Nucleus accumbens (tissue), 56 donors: ENCODE measurements at regions not wholly inside any gene's neighbourhood (a gene's known extent, or its start where the extent isn't known, plus 50 kb on each side); places are given as distances from the start of the nearest gene placed in this dataset.
"Not testable (repeated sequence)": the region's sequence is repeated elsewhere in the genome, so short reads cannot be mapped to it uniquely, and the experiment has no call there.

Source experiments
- DNase-seq, 56 donors: peaks; one replicate each; lab custom pipeline; 2025; lab: John Stamatoyannopoulos, UW

GRCh38 chr2:126269911-126270310, 386.0 kb upstream of the GYPC start:
- no peak for DNase-seq

GRCh38 chr2:126270587-126270986, 385.4 kb upstream of the GYPC start:
- no peak for DNase-seq

DNA sequence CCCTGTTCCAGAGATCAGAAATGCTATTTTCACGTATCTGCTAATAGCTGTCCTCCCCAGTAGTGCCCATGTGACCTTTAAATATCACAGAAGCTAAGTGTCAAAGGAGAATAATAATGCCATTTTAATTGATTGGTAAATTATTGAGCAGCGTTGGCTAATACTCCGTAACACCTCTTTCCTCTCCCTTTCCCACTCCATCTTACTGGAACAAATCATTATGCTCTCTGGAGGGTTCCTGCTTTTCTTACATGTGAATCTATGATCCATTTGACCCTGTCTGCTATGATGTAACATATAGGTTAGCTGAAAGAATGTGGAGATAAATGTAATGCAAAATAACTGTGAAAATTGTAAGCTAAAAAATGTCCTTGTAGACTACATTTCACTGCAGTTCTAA, 383.6 kb upstream of the GYPC start:
- DNase-seq = no peak

- DNase-seq = no peak
Measured at GRCh38 chr2:126275098-126275497, 380.9 kb upstream of the GYPC start.

- DNase-seq = not testable (repeated sequence)
Measured at GRCh38 chr2:126276268-126276667, 379.7 kb upstream of the GYPC start.

GRCh38 chr2:126288362-126288761, 367.6 kb upstream of the GYPC start:
- no peak for DNase-seq

DNA sequence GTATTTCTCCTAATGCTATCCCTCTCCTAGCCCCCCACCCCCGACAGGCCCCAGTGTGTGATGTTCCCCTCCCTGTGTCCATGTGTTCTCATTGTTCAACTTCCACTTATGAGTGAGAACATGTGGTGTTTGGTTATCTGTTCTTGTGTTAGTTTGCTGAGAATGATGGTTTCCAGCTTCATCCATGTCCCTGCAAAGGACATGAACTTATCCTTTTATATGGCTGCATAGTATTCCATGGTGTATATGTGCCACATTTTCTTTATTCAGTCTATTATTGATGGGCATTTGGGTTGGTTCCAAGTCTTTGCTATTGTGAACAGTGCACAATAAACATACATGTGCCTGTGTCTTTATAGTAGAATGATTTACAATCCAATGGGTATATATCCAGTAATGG, 362.0 kb upstream of the GYPC start:
- DNase-seq = not testable (repeated sequence)

- no peak for DNase-seq
Measured at GRCh38 chr2:126299469-126299976, 356.4 kb upstream of the GYPC start.

DNA sequence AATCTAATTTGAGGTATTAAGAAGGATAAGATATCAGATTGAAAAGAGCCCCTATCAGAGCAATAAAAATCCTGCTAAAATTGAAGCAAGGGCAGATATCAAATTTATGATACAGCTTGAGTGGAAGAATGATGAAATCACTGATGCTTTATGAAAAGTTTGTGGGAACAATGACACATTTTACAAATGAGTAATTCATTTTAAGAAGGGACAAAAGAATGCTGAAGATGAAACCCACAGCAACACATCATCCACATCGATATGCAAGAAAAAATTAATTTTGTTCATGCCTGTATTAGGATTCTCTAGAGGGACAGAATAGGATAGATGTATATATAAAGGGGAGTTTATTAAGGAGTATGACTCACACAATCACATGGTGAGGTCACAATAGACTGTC, 355.6 kb upstream of the GYPC start:
- no peak for DNase-seq

GRCh38 chr2:126302043-126302442, 353.9 kb upstream of the GYPC start:
- no peak for DNase-seq

DNA sequence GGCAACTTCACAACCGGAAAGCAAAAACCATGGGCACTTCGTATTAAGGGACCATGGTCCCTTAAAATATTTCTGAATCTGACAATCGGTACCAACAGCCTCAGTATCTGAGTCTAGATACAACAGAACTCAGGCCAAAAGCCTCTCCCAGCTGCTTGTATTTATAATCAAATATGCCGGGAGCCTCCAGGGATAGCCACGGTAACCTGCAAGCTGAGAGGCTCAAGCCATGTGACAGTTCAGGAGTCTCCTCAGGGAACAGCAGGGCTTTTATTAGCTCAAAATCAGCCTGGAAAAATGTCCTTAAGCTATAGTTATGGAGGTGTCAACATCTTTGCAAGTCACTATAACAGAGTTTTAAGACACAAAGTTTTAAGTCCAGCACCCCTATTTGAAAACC, 352.8 kb upstream of the GYPC start:
- DNase-seq = no peak

DNA sequence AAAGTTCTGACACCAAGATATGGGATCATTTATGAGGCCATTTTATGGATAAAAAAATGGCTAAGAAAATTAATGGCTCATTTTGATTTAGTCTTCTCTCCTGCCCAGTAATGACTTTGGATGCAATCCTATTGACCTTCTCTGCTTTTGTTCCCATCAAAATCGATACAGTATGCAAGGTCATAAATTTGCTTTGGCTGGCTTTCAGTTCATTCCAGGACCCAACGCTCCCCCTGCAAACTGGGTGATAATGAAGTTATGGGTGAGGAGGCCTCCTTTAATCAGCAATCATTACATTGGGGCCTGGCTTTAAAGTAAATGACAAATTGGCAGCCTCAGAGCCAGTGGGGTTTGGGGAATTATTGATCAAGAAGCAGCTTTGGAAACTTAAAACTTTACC, 351.8 kb upstream of the GYPC start:
- DNase-seq = no peak

DNA sequence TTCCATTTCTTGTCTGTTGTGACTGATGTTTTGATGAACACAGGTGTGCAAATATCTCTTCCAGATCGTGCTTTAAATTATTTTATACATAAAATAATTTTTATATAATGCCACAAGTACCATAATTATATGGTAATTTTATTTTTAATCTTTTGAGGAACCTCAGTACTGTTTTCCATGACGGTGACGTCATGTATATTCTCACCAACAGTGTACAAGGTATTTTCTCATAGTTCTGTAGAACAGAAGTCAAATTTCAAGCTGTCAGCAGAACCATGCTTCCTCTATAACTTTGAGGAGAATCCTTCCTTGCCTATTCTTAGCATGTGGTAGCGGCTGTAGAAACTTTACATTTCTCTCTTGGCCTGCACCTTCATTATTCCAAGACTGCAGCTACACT, 349.4 kb upstream of the GYPC start:
- DNase-seq = no peak

- no peak for DNase-seq
Measured at GRCh38 chr2:126307740-126308139, 348.2 kb upstream of the GYPC start.

GRCh38 chr2:126309185-126309584, 346.8 kb upstream of the GYPC start:
- DNase-seq = no peak

DNA sequence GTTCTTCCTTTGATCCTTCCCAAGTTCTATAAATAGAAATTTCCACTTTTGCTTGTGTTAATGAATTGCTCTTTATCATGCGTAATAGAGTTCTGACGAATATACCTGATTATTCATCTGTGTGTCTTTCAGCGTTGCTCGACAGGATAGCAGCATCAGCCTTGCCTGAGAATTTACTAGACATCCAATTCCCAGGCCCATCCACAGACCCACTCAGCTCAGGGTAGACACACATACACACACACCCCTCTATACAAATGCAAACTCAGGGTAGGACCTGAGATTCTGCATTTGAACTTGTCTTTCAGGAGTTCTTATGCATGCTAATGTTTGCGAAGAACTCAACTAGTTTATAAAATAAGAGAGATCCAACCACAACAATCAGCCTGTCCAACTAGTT, 343.4 kb upstream of the GYPC start:
- DNase-seq = no peak

- DNase-seq = no peak
Measured at GRCh38 chr2:126315828-126316227, 340.1 kb upstream of the GYPC start.

GRCh38 chr2:126317790-126318431, 338.0 kb upstream of the GYPC start:
- DNase-seq = no peak

DNA sequence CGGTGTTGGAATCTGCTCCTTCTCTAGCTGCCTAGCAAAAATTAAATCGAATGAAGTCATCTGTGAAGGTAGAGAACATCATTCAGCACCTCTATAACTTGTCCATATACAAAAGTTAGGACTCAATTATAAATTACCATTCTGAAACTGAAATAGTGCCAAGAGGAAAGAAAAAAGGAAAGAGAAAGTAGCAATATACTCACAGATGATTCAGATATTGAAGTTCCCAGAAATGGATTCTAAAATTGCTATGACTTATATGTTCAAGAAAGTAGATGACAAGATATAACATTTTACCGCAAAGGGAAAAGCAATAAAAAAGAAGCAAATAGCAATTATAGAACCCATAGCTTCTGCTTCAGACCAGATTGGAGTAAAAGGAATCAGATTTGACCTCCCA, 333.6 kb upstream of the GYPC start:
- no peak for DNase-seq

- DNase-seq = no peak
Measured at GRCh38 chr2:126325202-126325601, 330.8 kb upstream of the GYPC start.

DNA sequence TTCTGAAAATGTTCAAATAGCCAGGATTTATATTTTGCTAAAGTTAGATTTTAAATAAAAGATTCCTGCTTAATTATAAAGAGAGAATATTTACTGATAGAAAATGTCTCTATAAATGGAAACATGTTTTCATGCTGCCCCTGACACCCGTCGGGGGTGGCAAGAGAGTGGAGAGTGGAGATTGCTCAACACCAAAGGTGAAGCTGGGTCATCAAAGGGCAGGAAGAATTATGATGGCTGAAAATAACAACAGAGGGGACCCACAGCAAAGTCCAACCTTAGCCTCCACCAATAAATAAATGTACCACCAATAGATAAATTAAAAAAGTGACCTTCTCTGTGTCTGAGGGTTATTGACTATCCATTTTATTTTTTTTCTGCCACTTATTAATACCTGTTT, 326.8 kb upstream of the GYPC start:
- no peak for DNase-seq

GRCh38 chr2:126342457-126342856, 313.5 kb upstream of the GYPC start:
- no peak for DNase-seq

GRCh38 chr2:126343136-126343535, 312.8 kb upstream of the GYPC start:
- no peak for DNase-seq
